ENCODE measurements at regions not wholly inside any gene's neighbourhood (a gene's known extent, or its start where the extent isn't known, plus 50 kb on each side); places are given as distances from the start of the nearest gene placed in this dataset.
"Not testable (repeated sequence)": the region's sequence is repeated elsewhere in the genome, so short reads cannot be mapped to it uniquely, and the experiment has no call there.

GRCh38 chr2:167745667-167746066, 501.7 kb downstream of the STK39 start:
- Histone ChIP-seq H3K4me1 (ENCODE audit: insufficient read depth) (no peaks in the 10 kb centered on the region), H3K36me3 (ENCODE audit: insufficient read depth) (no peaks in the 10 kb centered on the region), H3K27ac (ENCODE audit: low read depth) (no peak overlapping the region), H3K4me3 (ENCODE audit: low read depth, low read length) (no peak overlapping the region)
- DNase-seq (ENCODE audit: extremely low spot score), result no peak
- WGBS, result 56% methylated on average over 2 of the region's 2 CpGs

DNA sequence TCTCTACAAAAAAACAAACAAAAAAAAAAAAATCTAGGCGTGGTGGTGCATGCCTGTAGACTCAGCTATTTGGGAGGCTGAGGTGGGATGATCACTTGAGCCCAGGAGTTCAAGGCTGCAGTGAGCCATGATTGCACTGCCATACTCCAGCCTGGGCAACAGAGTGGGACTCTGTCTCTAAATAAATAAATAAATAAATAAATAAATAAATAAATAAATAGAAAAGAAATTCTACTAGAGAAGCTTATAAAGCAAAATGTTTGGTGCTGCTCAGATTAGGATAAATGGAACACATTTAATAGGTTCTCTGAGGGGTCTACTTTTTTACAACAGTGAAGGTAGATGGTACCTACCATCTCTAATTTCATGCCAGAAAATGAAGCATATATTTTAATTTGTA, 507.5 kb downstream of the STK39 start:
- DNase-seq (ENCODE audit: extremely low spot score); H3K27ac ChIP-seq (ENCODE audit: low read depth): not testable (repeated sequence)
- 84% methylated on average over 1 of the region's 1 CpG for WGBS

GRCh38 chr2:167733747-167734146, 513.6 kb downstream of the STK39 start:
- H3K4me3 ChIP-seq (ENCODE audit: low read depth, low read length), result no peak overlapping the region
- no peaks in the 10 kb centered on the region for H3K36me3 ChIP-seq (ENCODE audit: insufficient read depth)
- no peak overlapping the region for H3K27ac ChIP-seq (ENCODE audit: low read depth)
- no peak for DNase-seq (ENCODE audit: extremely low spot score)
- WGBS, result 51% methylated on average over 2 of the region's 2 CpGs
- H3K4me1 ChIP-seq (ENCODE audit: insufficient read depth), result no peaks in the 10 kb centered on the region

More for the DNA sequence above, 507.5 kb downstream of the STK39 start:
- not testable (repeated sequence) for H3K4me1 ChIP-seq (ENCODE audit: insufficient read depth); H3K4me3 ChIP-seq (ENCODE audit: low read depth, low read length); H3K36me3 ChIP-seq (ENCODE audit: insufficient read depth)

DNA sequence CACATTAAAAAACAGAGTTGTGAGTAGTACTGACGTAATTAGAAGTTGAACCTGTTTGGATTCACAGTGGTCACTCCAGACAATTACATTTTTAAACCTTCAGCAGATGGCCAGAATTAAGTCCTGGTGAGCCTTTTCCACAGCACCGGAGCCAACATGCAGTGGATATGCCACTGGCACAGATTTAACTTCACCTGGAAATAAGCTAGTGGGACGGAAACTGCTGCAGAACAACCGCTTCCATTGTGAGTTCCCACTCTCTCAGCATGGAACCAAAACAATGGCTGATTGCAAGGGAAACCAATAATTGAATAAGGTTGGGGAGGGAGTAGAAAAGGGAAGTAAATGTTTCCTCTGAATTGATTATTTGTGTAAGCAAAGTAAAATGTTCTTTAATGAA, 515.1 kb downstream of the STK39 start:
- Histone ChIP-seq H3K4me3 (ENCODE audit: low read depth, low read length) (no peak overlapping the region), H3K27ac (ENCODE audit: low read depth) (no peak overlapping the region), H3K36me3 (ENCODE audit: insufficient read depth) (no peaks in the 10 kb centered on the region), H3K4me1 (ENCODE audit: insufficient read depth) (no peaks in the 10 kb centered on the region)
- WGBS, result 77% methylated on average over 4 of the region's 4 CpGs
- no peak for DNase-seq (ENCODE audit: extremely low spot score)

DNA sequence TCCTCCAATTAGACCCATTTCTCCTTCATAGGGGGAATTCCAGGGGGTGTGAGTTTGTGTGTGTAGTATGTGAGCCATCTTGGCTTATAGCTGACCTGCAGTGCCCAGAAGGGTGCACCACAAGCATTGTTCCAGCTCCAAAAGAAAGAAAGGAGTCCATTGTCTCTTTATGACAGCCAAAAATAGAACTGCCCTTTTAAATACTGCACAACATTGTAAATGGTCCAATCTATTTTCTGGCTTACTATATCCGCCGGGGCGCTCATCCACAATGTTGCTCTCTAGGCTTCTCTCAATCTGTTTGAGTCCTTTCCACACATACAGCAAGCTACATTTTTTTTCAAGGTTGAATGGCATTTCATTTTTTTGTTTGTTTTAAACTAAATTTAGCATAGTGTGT, 517.5 kb downstream of the STK39 start:
- 80% methylated on average over 3 of the region's 3 CpGs for WGBS
- no peaks in the 10 kb centered on the region for H3K4me1 ChIP-seq (ENCODE audit: insufficient read depth)
- H3K36me3 ChIP-seq (ENCODE audit: insufficient read depth), result no peaks in the 10 kb centered on the region
- no peak overlapping the region for H3K4me3 ChIP-seq (ENCODE audit: low read depth, low read length)
- no peak overlapping the region for H3K27ac ChIP-seq (ENCODE audit: low read depth)
- no peak for DNase-seq (ENCODE audit: extremely low spot score)

- 92% methylated on average over 2 of the region's 2 CpGs for WGBS
- no peak overlapping the region for H3K4me3 ChIP-seq (ENCODE audit: low read depth, low read length)
- H3K36me3 ChIP-seq (ENCODE audit: insufficient read depth), result no peaks in the 10 kb centered on the region
- H3K27ac ChIP-seq (ENCODE audit: low read depth), result no peak overlapping the region
- no peaks in the 10 kb centered on the region for H3K4me1 ChIP-seq (ENCODE audit: insufficient read depth)
- no peak for DNase-seq (ENCODE audit: extremely low spot score)
Measured at GRCh38 chr2:167726788-167727187, 520.6 kb downstream of the STK39 start.

DNA sequence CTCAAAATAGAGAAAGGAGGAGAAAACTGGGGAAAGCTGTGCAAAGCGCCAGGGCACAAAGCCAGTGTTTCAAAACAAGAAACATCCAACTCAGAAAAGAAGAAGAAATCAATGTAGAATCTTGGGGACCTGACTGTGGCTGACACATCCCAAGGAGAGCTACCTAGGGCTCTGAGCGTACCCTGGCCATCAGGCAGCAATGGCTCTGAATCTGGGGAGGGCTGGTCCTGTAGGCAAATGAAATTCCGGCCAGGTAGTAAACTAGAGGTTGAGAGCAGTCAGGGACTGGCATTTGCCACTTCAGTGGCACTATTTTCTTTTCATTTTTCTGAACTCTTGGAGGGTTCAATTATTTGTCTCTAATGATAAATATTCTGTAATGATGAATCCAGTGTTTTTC, 525.8 kb downstream of the STK39 start:
- H3K27ac ChIP-seq (ENCODE audit: low read depth), result no peak overlapping the region
- no peak overlapping the region for H3K4me3 ChIP-seq (ENCODE audit: low read depth, low read length)
- H3K36me3 ChIP-seq (ENCODE audit: insufficient read depth), result no peaks in the 10 kb centered on the region
- 82% methylated on average over 3 of the region's 3 CpGs for WGBS
- no peak for DNase-seq (ENCODE audit: extremely low spot score)
- no peaks in the 10 kb centered on the region for H3K4me1 ChIP-seq (ENCODE audit: insufficient read depth)

- no peaks in the 10 kb centered on the region for H3K4me1 ChIP-seq (ENCODE audit: insufficient read depth)
- DNase-seq (ENCODE audit: extremely low spot score), result no peak
- no peak overlapping the region for H3K4me3 ChIP-seq (ENCODE audit: low read depth, low read length)
- WGBS, result 62% methylated on average over 4 of the region's 4 CpGs
- no peak overlapping the region for H3K27ac ChIP-seq (ENCODE audit: low read depth)
- H3K36me3 ChIP-seq (ENCODE audit: insufficient read depth), result no peaks in the 10 kb centered on the region
Measured at GRCh38 chr2:167719410-167719809, 528.0 kb downstream of the STK39 start.

GRCh38 chr2:167718560-167718959, 528.8 kb downstream of the STK39 start:
- WGBS, result 93% methylated on average over 1 of the region's 1 CpG
- DNase-seq (ENCODE audit: extremely low spot score), result no peak

GRCh38 chr2:167715932-167716331, 531.5 kb downstream of the STK39 start:
- Histone ChIP-seq H3K4me1 (ENCODE audit: insufficient read depth) (no peaks in the 10 kb centered on the region), H3K4me3 (ENCODE audit: low read depth, low read length) (no peak overlapping the region), H3K36me3 (ENCODE audit: insufficient read depth) (no peaks in the 10 kb centered on the region), H3K27ac (ENCODE audit: low read depth) (no peak overlapping the region)
- WGBS, result 85% methylated on average over 29 of the region's 29 CpGs
- DNase-seq (ENCODE audit: extremely low spot score), result no peak

More at GRCh38 chr2:167718560-167718959, 528.8 kb downstream of the STK39 start:
- Histone ChIP-seq H3K36me3 (ENCODE audit: insufficient read depth) (no peaks in the 10 kb centered on the region), H3K27ac (ENCODE audit: low read depth) (no peak overlapping the region), H3K4me3 (ENCODE audit: low read depth, low read length) (no peak overlapping the region), H3K4me1 (ENCODE audit: insufficient read depth) (no peaks in the 10 kb centered on the region)

- not testable (repeated sequence) for H3K4me1 ChIP-seq (ENCODE audit: insufficient read depth); DNase-seq (ENCODE audit: extremely low spot score); H3K36me3 ChIP-seq (ENCODE audit: insufficient read depth); H3K4me3 ChIP-seq (ENCODE audit: low read depth, low read length); H3K27ac ChIP-seq (ENCODE audit: low read depth)
- WGBS, result 90% methylated on average over 4 of the region's 4 CpGs
Measured at GRCh38 chr2:167715498-167715897, 531.9 kb downstream of the STK39 start.

- Histone ChIP-seq H3K36me3 (ENCODE audit: insufficient read depth) (no peaks in the 10 kb centered on the region), H3K4me1 (ENCODE audit: insufficient read depth) (no peaks in the 10 kb centered on the region), H3K4me3 (ENCODE audit: low read depth, low read length) (no peak overlapping the region), H3K27ac (ENCODE audit: low read depth) (no peak overlapping the region)
- 95% methylated on average over 1 of the region's 1 CpG for WGBS
- no peak for DNase-seq (ENCODE audit: extremely low spot score)
Measured at GRCh38 chr2:167712275-167712674, 535.1 kb downstream of the STK39 start.

DNA sequence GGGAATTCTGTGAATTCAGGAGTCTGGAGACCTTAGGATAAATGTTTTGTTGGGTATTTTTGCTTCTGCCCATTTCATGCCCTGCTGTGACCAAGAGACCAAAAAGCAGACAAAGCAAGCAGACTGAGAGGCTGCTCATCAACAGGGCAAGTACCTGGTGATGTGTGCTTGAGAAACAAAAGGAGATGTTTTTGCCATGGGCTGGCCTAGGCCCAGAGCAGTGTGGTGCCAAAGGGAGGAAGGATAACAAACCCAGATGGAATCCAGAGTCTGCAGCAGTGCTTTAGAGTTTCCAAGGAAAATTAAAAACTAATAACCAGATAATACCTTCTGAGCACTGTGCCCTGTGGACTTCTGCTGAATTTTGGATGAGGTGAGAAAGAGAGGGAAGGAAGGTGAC, 538.4 kb downstream of the STK39 start:
- H3K27ac ChIP-seq (ENCODE audit: low read depth), result no peak overlapping the region
- no peaks in the 10 kb centered on the region for H3K4me1 ChIP-seq (ENCODE audit: insufficient read depth)
- no peak overlapping the region for H3K4me3 ChIP-seq (ENCODE audit: low read depth, low read length)
- no peaks in the 10 kb centered on the region for H3K36me3 ChIP-seq (ENCODE audit: insufficient read depth)
- DNase-seq (ENCODE audit: extremely low spot score), result no peak

- DNase-seq (ENCODE audit: extremely low spot score), result no peak
- Histone ChIP-seq H3K27ac (ENCODE audit: low read depth) (no peak overlapping the region), H3K4me1 (ENCODE audit: insufficient read depth) (no peaks in the 10 kb centered on the region), H3K4me3 (ENCODE audit: low read depth, low read length) (no peak overlapping the region), H3K36me3 (ENCODE audit: insufficient read depth) (no peaks in the 10 kb centered on the region)
- WGBS, result 67% methylated on average over 2 of the region's 2 CpGs
Measured at GRCh38 chr2:167706800-167707199, 540.6 kb downstream of the STK39 start.

DNA sequence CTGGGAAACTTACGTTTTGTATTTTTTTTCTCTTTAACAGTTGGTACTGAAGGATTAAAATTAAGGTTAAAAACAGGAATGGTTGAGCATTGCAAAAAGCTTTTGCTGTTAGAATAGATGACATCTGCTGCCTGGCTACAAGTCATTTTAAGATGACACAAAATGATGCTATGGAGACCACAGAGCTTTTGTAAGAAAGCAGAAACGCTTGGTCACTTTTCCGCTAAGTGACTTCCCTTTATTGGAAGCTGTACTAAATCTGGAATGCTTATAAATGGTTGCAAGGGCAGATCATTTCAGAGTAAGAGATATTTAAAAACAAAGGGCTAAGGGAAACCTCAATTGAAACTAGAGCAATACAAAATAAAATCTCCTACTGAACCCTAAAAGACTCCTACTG, 544.0 kb downstream of the STK39 start:
- WGBS, result 74% methylated on average over 3 of the region's 3 CpGs
- H3K4me3 ChIP-seq (ENCODE audit: low read depth, low read length), result no peak overlapping the region
- H3K36me3 ChIP-seq (ENCODE audit: insufficient read depth), result no peaks in the 10 kb centered on the region
- H3K4me1 ChIP-seq (ENCODE audit: insufficient read depth), result no peaks in the 10 kb centered on the region
- no peak overlapping the region for H3K27ac ChIP-seq (ENCODE audit: low read depth)
- no peak for DNase-seq (ENCODE audit: extremely low spot score)
